ENCODE measurements at regions not wholly inside any gene's neighbourhood (a gene's known extent, or its start where the extent isn't known, plus 50 kb on each side); places are given as distances from the start of the nearest gene placed in this dataset.

DNA sequence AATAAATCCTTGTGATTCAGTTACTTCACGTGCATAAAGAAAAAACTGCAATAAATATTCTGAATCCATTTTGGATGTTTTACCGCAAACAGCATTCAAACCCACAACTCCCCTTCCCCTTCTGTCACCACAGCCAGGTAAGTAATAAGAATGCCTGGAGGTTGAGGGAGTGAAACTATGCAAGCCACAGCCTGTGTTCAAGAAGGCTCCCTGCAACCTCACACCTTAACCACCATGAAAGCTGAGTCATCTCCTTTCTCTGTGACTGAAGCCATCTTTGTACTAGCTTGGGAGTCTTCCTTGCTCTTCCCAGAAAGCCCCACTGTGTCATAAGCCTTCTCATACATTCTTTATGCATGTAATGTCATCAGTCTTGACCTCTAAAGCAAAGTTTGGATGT, 297.0 kb upstream of the PUDP start:
- intact Hi-C loops (cut with micrococcal nuclease; ENCODE audit: unreplicated experiment): no loop called here
- in situ Hi-C loops (cut with HindIII; ENCODE audit: extremely low pct_ligation_motif_present, low pct_unique_long_range_greater_than_20kb): no loop called here
- ATAC-seq (no peak), FAIRE-seq (no peak), DNase-seq (ENCODE audit: low spot score) (no peak)
- H3K36me3 ChIP-seq (replicated peaks in 1 of 2; ENCODE audit: control insufficient read depth in 1 of 2, insufficient read depth in 2 of 2, low read length in 2 of 2): no peaks in the 10 kb centered on the region
- H2AFZ ChIP-seq (ENCODE audit: low read length): no peak overlapping the region
- no peak overlapping the region for H3K9ac ChIP-seq (ENCODE audit: insufficient read depth, low read depth, low read length)
- H3K27me3 ChIP-seq (ENCODE audit: control insufficient read depth in 1 of 2, insufficient read depth in 2 of 2, low read length in 2 of 2): no peaks in the 10 kb centered on the region
- H3K27ac ChIP-seq (ENCODE audit: extremely low read length, insufficient read depth, low read length): no peak overlapping the region
- H3K4me3 ChIP-seq (replicated peaks in 1 of 3; ENCODE audit: insufficient read depth in 1 of 3, low read depth in 2 of 3, low read length in 3 of 3): no peak overlapping the region
- no peaks in the 10 kb centered on the region for H3K79me2 ChIP-seq (ENCODE audit: insufficient read depth, low read length)
- H3K9me3 ChIP-seq (ENCODE audit: low read length): no peaks in the 10 kb centered on the region
- TF ChIP-seq RBAK (CRISPR knock-in tag; IDR thresholded peaks at IDR 0.05): no peak
- TF ChIP-seq AGO2 (optimal IDR thresholded peaks at IDR 0.05; ENCODE audit: low read depth, low read length): no peak
- no peak for TF ChIP-seq ZNF143 (CRISPR knock-in tag; IDR thresholded peaks at IDR 0.05)
- TF ChIP-seq ZNF329 (CRISPR knock-in tag; IDR thresholded peaks at IDR 0.05; ENCODE audit: low read depth): no peak
- TF ChIP-seq ZNF17 (CRISPR knock-in tag; IDR thresholded peaks at IDR 0.05): no peak
- TF ChIP-seq, protein P1, sequence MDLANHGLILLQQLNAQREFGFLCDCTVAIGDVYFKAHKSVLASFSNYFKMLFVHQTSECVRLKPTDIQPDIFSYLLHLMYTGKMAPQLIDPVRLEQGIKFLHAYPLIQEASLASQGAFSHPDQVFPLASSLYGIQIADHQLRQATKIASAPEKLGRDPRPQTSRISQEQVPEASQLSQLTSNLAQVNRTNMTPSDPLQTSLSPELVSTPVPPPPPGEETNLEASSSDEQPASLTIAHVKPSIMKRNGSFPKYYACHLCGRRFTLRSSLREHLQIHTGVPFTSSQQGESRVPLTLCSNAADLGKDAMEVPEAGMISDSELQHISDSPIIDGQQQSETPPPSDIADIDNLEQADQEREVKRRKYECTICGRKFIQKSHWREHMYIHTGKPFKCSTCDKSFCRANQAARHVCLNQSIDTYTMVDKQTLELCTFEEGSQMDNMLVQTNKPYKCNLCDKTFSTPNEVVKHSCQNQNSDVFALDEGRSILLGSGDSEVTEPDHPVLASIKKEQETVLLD (CRISPR knock-in tag; IDR thresholded peaks at IDR 0.05; ENCODE audit: low read depth): no peak
- no peak overlapping the region for H3K4me2 ChIP-seq (ENCODE audit: low read depth, low read length)
- H3K4me1 ChIP-seq (ENCODE audit: insufficient read depth, low read length): no peaks in the 10 kb centered on the region
- CTCF ChIA-PET (ENCODE audit: low intra/inter-chr PET ratio, low total read pairs): no interaction called here
- POLR2A ChIA-PET: no interaction called here
- BruUV-seq (replicated peaks): no TSS peak
- H4K20me1 ChIP-seq (ENCODE audit: insufficient read depth, low read length): no peaks in the 10 kb centered on the region
- WGBS (ENCODE audit: low lambda C conversion rate): 50% methylated on average over 2 of the region's 2 CpGs

DNA sequence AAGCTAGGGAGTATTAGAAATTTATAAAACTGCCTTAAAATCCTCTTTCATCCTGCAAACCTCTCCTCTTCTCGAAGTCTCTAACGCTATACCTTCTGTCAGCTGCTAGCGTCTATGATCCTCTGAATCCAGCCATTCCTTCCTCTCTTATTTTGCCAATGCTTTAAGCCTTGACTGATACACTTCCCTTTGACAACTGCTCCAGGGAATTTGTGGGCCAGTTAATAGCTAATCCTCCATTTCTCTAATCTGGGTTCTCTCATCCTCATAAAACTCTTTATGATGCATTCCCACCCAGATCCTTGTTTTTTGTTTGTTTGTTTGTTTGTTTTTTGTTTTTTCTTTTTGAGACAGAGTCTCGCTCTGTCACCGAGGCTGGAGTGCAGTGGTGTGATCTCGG, 293.6 kb upstream of the PUDP start:
- no peaks in the 10 kb centered on the region for H3K79me2 ChIP-seq (ENCODE audit: insufficient read depth, low read length)
- no peaks in the 10 kb centered on the region for H3K4me1 ChIP-seq (ENCODE audit: insufficient read depth, low read length)
- FAIRE-seq (no peak), DNase-seq (ENCODE audit: low spot score) (no peak), ATAC-seq (no peak)
- H3K4me2 ChIP-seq (ENCODE audit: low read depth, low read length): no peak overlapping the region
- CTCF ChIA-PET (ENCODE audit: low intra/inter-chr PET ratio, low total read pairs): no interaction called here
- TF ChIP-seq ZNF12 (CRISPR knock-in tag; IDR thresholded peaks at IDR 0.05): no peak
- POLR2A ChIA-PET: no interaction called here
- intact Hi-C loops (cut with micrococcal nuclease; ENCODE audit: unreplicated experiment) (no loop called here), in situ Hi-C loops (cut with HindIII; ENCODE audit: extremely low pct_ligation_motif_present, low pct_unique_long_range_greater_than_20kb) (no loop called here)
- no peak overlapping the region for H2AFZ ChIP-seq (ENCODE audit: low read length)
- H3K27ac ChIP-seq (ENCODE audit: extremely low read length, insufficient read depth, low read length): no peak overlapping the region
- H3K27me3 ChIP-seq (ENCODE audit: control insufficient read depth in 1 of 2, insufficient read depth in 2 of 2, low read length in 2 of 2): no peaks in the 10 kb centered on the region
- no TSS peak for BruUV-seq (replicated peaks)
- no peaks in the 10 kb centered on the region for H3K36me3 ChIP-seq (replicated peaks in 1 of 2; ENCODE audit: control insufficient read depth in 1 of 2, insufficient read depth in 2 of 2, low read length in 2 of 2)
- no peaks in the 10 kb centered on the region for H4K20me1 ChIP-seq (ENCODE audit: insufficient read depth, low read length)
- no peak overlapping the region for H3K4me3 ChIP-seq (replicated peaks in 1 of 3; ENCODE audit: insufficient read depth in 1 of 3, low read depth in 2 of 3, low read length in 3 of 3)
- H3K9ac ChIP-seq (ENCODE audit: insufficient read depth, low read depth, low read length): no peak overlapping the region
- H3K9me3 ChIP-seq (ENCODE audit: low read length): no peaks in the 10 kb centered on the region
- WGBS (ENCODE audit: low lambda C conversion rate): 3% methylated on average over 6 of the region's 6 CpGs

Measured in HepG2 (cell line).